A549 (cell line): ENCODE measurements at regions not wholly inside any gene's neighbourhood (a gene's known extent, or its start where the extent isn't known, plus 50 kb on each side); places are given as distances from the start of the nearest gene placed in this dataset.

Experiments
- ATAC-seq, 2 experiments: fragments of 200-7000 bp in 1 of 2; fragments of >200 bp in 1 of 2; cut with Nextera tagmentation in 1 of 2; cut with Tn5 transposase in 1 of 2; 3 replicates each; pipeline versions ENCODE4 v1.8.0 to v1.9.1; 2018 to 2020; ENCODE audit warnings: mild to moderate bottlenecking in 1 of 2, moderate library complexity in 1 of 2
- CTCF ChIA-PET: fragments of 300-600 bp; sonication (Branson Sonifier 250); formaldehyde crosslinking; extraction: SDS; loops from one replicate; lab custom pipeline; 2021; ENCODE audit warnings: antibody characterized with exemption, inconsistent platforms; lab: Yijun Ruan, JAX
- POLR2A ChIA-PET: fragments of 350-600 bp; formaldehyde crosslinking; extraction: SDS; loops from one replicate; lab custom pipeline; 2021; ENCODE audit warnings: antibody characterized with exemption, inconsistent platforms; lab: Yijun Ruan, JAX
- DNase-seq, 2 experiments: peaks; one replicate each; pipeline versions ENCODE4 v3.0.0 to v3.0.0-alpha.2; 2011 to 2016; ENCODE audit warnings: low read depth in 1 of 2, low spot score in 1 of 2
- FAIRE-seq: peaks from 2 replicates; lab custom pipeline; 2011; peaks lifted over from hg19 to GRCh38; lab: Jason Lieb, UNC
- H3K27ac ChIP-seq, 2 experiments: fragments of >200 bp; sonication (Bioruptor Twin); formaldehyde crosslinking; 3 replicates each; pipeline ENCODE4 v1.5.1; 2016 to 2017
- H3K4me1 ChIP-seq: fragments of >200 bp; sonication (Bioruptor Twin); formaldehyde crosslinking; 3 replicates; pipeline ENCODE4 v1.6.1; 2016
- H3K4me2 ChIP-seq: fragments of >200 bp; sonication (Bioruptor Twin); formaldehyde crosslinking; 3 replicates; pipeline ENCODE4 v1.6.1; 2016
- H3K4me3 ChIP-seq: fragments of >200 bp; sonication (Bioruptor Twin); formaldehyde crosslinking; 3 replicates; pipeline ENCODE4 v1.5.1; 2016
- H3K9me3 ChIP-seq: fragments of >200 bp; sonication (Bioruptor Twin); formaldehyde crosslinking; 3 replicates; pipeline ENCODE4 v1.6.1; 2016
- CBX8 ChIP-seq: fragments of 200-600 bp; sonication (generic); IDR thresholded peaks from 2 replicates; pipeline ENCODE4 v1.6.1; 2016
- CHD2 ChIP-seq: fragments of 150-350 bp; IDR thresholded peaks from 2 replicates; pipeline ENCODE4 v1.6.1; 2014; ENCODE audit warnings: low read length; ENCODE audit not compliant: partially characterized antibody
- CTCF ChIP-seq: fragments of >200 bp; sonication (Bioruptor Twin); formaldehyde crosslinking; IDR thresholded peaks from 3 replicates; pipeline ENCODE4 v1.5.1; 2016
- FOSL2 ChIP-seq, 2 experiments: fragments of 450-650 bp in 1 of 2; fragments of >200 bp in 1 of 2; sonication (Bioruptor Twin) in 1 of 2; formaldehyde crosslinking; IDR thresholded peaks; 2 replicates each; pipeline versions ENCODE4 v1.5.0 to v1.6.1; 2016 to 2020; ENCODE audit warnings: mild to moderate bottlenecking in 1 of 2, moderate library complexity in 1 of 2
- FOXS1 ChIP-seq: fragments of 250-450 bp; sonication (Bioruptor Pico); IDR thresholded peaks from 2 replicates; pipeline ENCODE4 v1.5.0; 2020; ENCODE audit warnings: mild to moderate bottlenecking, moderate library complexity
- GATA3 ChIP-seq: IDR thresholded peaks from 2 replicates; pipeline ENCODE4 v1.6.1; 2012; ENCODE audit warnings: borderline replicate concordance
- HDAC2 ChIP-seq: fragments of 200-600 bp; sonication (generic); IDR thresholded peaks from 2 replicates; pipeline ENCODE4 v1.6.1; 2016
- HEYL ChIP-seq: fragments of 250-450 bp; sonication (Bioruptor Pico); IDR thresholded peaks from 2 replicates; pipeline ENCODE4 v1.8.0; 2021; ENCODE audit warnings: mild to moderate bottlenecking, moderate library complexity
- HMGXB4 ChIP-seq: fragments of 250-450 bp; sonication (Bioruptor Pico); IDR thresholded peaks from 2 replicates; pipeline ENCODE4 v1.5.0; 2021; ENCODE audit warnings: mild to moderate bottlenecking, moderate library complexity, borderline replicate concordance
- HOXB13 ChIP-seq: fragments of 250-450 bp; sonication (Bioruptor Pico); IDR thresholded peaks from 2 replicates; pipeline ENCODE4 v1.5.0; 2020; ENCODE audit warnings: low read depth, mild to moderate bottlenecking, moderate library complexity
- JUNB ChIP-seq: fragments of >200 bp; sonication (Bioruptor Twin); formaldehyde crosslinking; IDR thresholded peaks from 2 replicates; pipeline ENCODE4 v1.6.1; 2016
- MAFK ChIP-seq: fragments of 450-650 bp; IDR thresholded peaks from 2 replicates; pipeline ENCODE4 v1.6.1; 2014; ENCODE audit not compliant: partially characterized antibody
- MAZ ChIP-seq: fragments of 150-350 bp; IDR thresholded peaks from 2 replicates; pipeline ENCODE4 v1.6.1; 2014; ENCODE audit warnings: antibody characterized with exemption, low read depth, low read length, borderline replicate concordance
- NR3C1 ChIP-seq: fragments of >200 bp; sonication (Bioruptor Twin); formaldehyde crosslinking; IDR thresholded peaks from 3 replicates; pipeline ENCODE4 v1.6.1; 2017
- PBX3 ChIP-seq: IDR thresholded peaks from 2 replicates; pipeline ENCODE4 v1.6.1; 2012
- POLR2A ChIP-seq: IDR thresholded peaks from 2 replicates; pipeline ENCODE4 v1.6.1; 2012; ENCODE audit warnings: mild to moderate bottlenecking, low read length
- RAD21 ChIP-seq, 2 experiments: fragments of >200 bp in 1 of 2; sonication (Bioruptor Twin) in 1 of 2; formaldehyde crosslinking in 1 of 2; IDR thresholded peaks in 1 of 2; conservative IDR thresholded peaks in 1 of 2; 2 replicates in 1 of 2; 3 replicates in 1 of 2; pipeline ENCODE4 v1.6.1; 2012 to 2018; ENCODE audit warnings: inconsistent platforms in 1 of 2
- RARB ChIP-seq: fragments of 250-450 bp; sonication (Bioruptor Pico); IDR thresholded peaks from 2 replicates; pipeline ENCODE4 v1.8.0; 2021; ENCODE audit warnings: mild to moderate bottlenecking, moderate library complexity
- RCOR1 ChIP-seq: fragments of 150-350 bp; IDR thresholded peaks from 2 replicates; pipeline ENCODE4 v1.6.1; 2014; ENCODE audit warnings: antibody characterized with exemption, low read length, low read depth
- REST ChIP-seq: fragments of 200-600 bp; sonication (generic); IDR thresholded peaks from 2 replicates; pipeline ENCODE4 v1.6.1; 2016; ENCODE audit warnings: antibody characterized with exemption, mild to moderate bottlenecking, moderate library complexity
- TFCP2L1 ChIP-seq: fragments of 250-450 bp; sonication (Bioruptor Pico); IDR thresholded peaks from 2 replicates; pipeline ENCODE4 v1.5.0; 2021; ENCODE audit warnings: mild to moderate bottlenecking
- TP53 ChIP-seq: fragments of 250-450 bp; sonication (Bioruptor Pico); IDR thresholded peaks from 2 replicates; pipeline ENCODE4 v1.5.0; 2021; ENCODE audit warnings: mild to moderate bottlenecking, moderate library complexity
- USF2 ChIP-seq: fragments of 450-650 bp; IDR thresholded peaks from 2 replicates; pipeline ENCODE4 v1.6.1; 2014; ENCODE audit warnings: antibody characterized with exemption
- ZC3H11A ChIP-seq: fragments of 450-650 bp; IDR thresholded peaks from 2 replicates; pipeline ENCODE4 v1.6.1; 2014; ENCODE audit warnings: antibody characterized with exemption, mild to moderate bottlenecking
- ZFP36 ChIP-seq: fragments of 450-650 bp; IDR thresholded peaks from 2 replicates; pipeline ENCODE4 v1.6.1; 2014; ENCODE audit warnings: borderline replicate concordance; ENCODE audit not compliant: partially characterized antibody
- ZNF302 ChIP-seq: fragments of 250-450 bp; sonication (Bioruptor Pico); IDR thresholded peaks from 2 replicates; pipeline ENCODE4 v1.9.0; 2021; ENCODE audit warnings: inconsistent platforms, mild to moderate bottlenecking, moderate library complexity
- ZSCAN20 ChIP-seq: fragments of 250-450 bp; sonication (Bioruptor Pico); IDR thresholded peaks from 2 replicates; pipeline ENCODE4 v1.8.0; 2022; ENCODE audit warnings: mild to moderate bottlenecking, moderate library complexity
- WGBS: methylation state at CpG from one replicate; pipeline ENCODE4 v1.1.6; 2017; ENCODE audit errors: missing lambda C conversion rate; 5-methylcytosine and 5-hydroxymethylcytosine counted together

GRCh38 chr3:34102288-34102687 is 303.9 kb downstream of the PDCD6IP start:
- H3K4me3 ChIP-seq: no peak overlapping the region
- H3K27ac ChIP-seq: no peak overlapping the region
- TF ChIP-seq NR3C1 (no peak), USF2 (no peak), ZFP36 (no peak), RARB (no peak), GATA3 (no peak), TFCP2L1 (CRISPR knock-in tag) (no peak), FOXS1 (CRISPR knock-in tag) (no peak), HDAC2 (no peak), CBX8 (no peak), ZC3H11A (no peak), REST (no peak), HMGXB4 (CRISPR knock-in tag) (no peak), JUNB (no peak), ZSCAN20 (CRISPR knock-in tag) (no peak), PBX3 (no peak), CHD2 (no peak), ZNF302 (CRISPR knock-in tag) (no peak), HEYL (CRISPR knock-in tag) (no peak), HOXB13 (no peak)
- H3K4me2 ChIP-seq: no peak overlapping the region
- WGBS: 58% methylated on average over 4 of the region's 4 CpGs
- DNase-seq (no peak), ATAC-seq (no peak), FAIRE-seq (no peak)
- CTCF ChIA-PET: interaction anchor here (0.6 kb wide), 1 partner anchor 1117 kb away, joined by 3 read pairs; no protein-coding TSS in a partner anchor
- no peaks in the 10 kb centered on the region for H3K4me1 ChIP-seq
- no peaks in the 10 kb centered on the region for H3K9me3 ChIP-seq
- POLR2A ChIA-PET: no interaction called here

- no peak overlapping the region for H3K4me3 ChIP-seq
- no peak overlapping the region for H3K4me2 ChIP-seq
- ChIA-PET CTCF (interaction anchor here (1.0 to 1.5 kb wide), 2 partner anchors 16 to 18 kb away, joined by 3 to 5 read pairs; no protein-coding TSS in a partner anchor), POLR2A (no interaction called here)
- H3K4me1 ChIP-seq: no peaks in the 10 kb centered on the region
- ATAC-seq: no peak
- DNase-seq: no peak
- no peaks in the 10 kb centered on the region for H3K9me3 ChIP-seq
- H3K27ac ChIP-seq: no peak overlapping the region
- no peak for FAIRE-seq
- WGBS: 64% methylated on average over 3 of the region's 3 CpGs
- TF ChIP-seq ZC3H11A (no peak), CTCF (no peak), RCOR1 (no peak), CBX8 (no peak), ZNF302 (CRISPR knock-in tag) (no peak), POLR2A (no peak), RAD21 (conservative IDR thresholded peaks at IDR 0.05 in 1 of 2, IDR thresholded peaks at IDR 0.05 in 1 of 2) (no peak), TP53 (CRISPR knock-in tag) (no peak), HDAC2 (no peak), GATA3 (no peak), MAFK (no peak), MAZ (no peak), FOSL2 (IDR thresholded peaks at IDR 0.05) (no peak), FOSL2 (CRISPR knock-in tag; IDR thresholded peaks at IDR 0.05) (no peak), HOXB13 (no peak)
Measured at GRCh38 chr3:34106379-34106778, 307.9 kb downstream of the PDCD6IP start.
